NCI-H510A (cell line): ENCODE measurements at regions not wholly inside any gene's neighbourhood (a gene's known extent, or its start where the extent isn't known, plus 50 kb on each side); places are given as distances from the start of the nearest gene placed in this dataset.

Experiments
- DNase-seq: peaks from one replicate; lab custom pipeline; 2025; lab: John Stamatoyannopoulos, UW

DNA sequence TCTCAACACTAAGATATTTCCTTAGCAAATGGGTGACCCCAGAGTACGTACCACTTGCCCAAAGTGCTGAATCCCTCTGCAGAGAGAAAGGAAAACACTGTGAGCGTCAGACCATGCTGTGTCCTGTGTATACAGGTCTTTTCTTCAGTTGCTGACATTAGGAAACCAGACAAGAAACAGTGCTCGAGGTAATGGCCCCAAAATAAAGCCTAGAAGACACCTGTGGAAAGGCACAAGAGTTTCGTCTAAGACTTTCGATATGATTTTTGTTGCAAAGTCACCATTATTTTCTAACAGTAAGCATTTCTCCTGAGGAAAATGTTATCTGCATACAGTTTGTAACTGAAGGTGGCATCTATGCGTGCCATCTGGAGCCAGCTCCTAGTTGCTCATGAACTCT is 62.0 kb upstream of the SIMC1 start:
- DNase-seq, result no peak

DNA sequence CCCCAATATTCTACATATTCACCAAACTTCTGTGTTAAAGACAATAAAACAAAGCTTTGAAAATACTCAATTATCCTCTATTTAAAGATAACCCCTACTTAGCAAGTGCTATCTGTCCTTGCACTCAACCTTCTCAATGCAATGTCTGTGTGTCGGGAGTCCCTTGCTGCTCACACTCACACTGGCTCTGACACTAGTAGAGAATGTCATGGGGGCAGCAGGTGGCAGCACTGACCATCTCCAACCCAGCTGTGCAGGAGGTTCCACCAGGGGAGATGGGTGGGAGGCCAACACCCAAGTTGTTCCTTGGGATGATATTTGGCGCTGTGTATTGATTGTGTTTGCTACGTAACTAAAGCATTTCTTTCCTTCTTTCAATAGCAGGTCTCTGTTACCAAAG is 59.4 kb upstream of the SIMC1 start:
- DNase-seq, result no peak

- DNase-seq, result no peak
Measured at GRCh38 chr5:176180339-176180738, 57.9 kb upstream of the SIMC1 start.

GRCh38 chr5:176180781-176181180 is 57.4 kb upstream of the SIMC1 start:
- no peak for DNase-seq

DNA sequence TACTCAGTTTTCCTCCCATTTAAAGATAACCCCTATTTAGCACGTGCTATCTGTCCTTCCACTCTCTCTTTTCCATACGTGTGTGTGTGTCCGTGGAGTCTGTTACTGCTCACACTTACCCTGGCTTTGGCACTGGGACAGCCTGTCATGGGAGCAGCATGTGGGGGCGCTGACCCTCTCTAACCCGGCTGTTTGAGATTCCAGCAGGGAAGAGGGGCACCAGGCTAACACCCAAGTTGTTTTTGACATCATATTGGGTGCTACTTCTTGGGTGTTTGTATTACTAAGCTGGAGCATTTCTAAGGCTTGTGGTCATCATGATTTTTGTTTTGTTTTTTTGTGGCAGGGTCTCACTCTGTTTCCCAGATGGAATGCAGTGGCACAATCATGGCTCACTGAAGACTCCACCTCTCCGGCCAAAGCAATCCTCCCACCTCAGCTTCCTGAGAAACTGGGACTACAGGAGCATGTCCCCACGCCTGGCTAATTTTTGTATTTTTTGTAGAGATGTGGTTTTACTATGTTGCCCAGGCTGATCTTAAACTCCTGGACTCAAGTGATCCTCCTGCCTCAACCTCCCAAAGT is 56.9 kb upstream of the SIMC1 start:
- no peak for DNase-seq

GRCh38 chr5:176183321-176184074 is 54.7 kb upstream of the SIMC1 start:
- peak; percentile 76 for DNase-seq

DNA sequence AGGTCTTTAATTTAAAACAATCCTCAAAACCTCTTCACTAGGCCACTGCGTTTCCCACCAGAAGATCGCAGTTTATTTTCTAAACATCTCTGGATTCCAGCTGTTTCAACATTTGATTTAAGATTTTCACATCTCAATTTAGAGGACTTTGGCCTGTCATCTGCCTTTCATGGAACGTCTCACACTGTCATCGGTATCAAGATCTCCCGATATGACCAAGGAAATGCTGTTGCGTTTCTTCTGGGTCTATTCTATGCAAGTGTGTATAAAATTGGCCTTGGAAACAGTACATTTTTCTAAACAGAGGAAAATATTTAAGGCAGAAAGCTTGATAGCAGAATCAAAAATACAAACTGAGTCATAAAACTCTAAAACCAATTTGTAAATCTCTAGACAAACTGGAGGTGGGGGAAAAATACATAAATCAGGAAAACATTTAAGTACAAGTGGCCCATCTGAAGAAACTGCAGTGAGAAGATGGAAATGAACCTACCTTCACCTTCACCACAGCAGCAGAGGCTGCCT is 53.6 kb upstream of the SIMC1 start:
- DNase-seq, result no peak

DNA sequence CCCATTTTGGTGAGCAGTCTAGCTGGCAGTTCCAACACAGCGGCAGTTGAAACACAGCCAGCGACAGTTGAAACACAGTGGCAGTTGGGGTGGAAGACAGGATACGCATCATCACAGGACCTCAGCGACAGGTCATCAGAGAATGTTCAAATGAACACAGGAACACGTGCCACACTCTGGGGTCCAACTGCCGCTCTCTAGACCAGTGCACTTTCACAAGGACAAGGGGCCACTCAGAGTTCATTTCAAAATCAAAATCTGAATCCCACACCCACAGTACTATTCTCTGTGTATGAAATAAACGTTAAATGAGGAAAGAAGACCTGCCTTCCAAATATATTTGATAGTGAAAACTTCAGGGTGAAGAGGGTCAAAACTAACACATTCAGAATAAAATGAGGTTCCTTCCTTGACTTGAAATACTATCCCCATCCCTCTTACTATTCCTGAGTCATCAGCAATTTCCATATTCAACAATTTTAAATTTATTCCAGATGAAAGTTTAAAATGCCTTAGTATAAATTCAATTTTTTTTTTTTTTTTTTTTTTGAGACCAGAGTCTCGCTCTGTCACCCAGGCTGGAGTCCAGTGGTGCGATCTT is 53.0 kb upstream of the SIMC1 start:
- DNase-seq, result no peak

DNA sequence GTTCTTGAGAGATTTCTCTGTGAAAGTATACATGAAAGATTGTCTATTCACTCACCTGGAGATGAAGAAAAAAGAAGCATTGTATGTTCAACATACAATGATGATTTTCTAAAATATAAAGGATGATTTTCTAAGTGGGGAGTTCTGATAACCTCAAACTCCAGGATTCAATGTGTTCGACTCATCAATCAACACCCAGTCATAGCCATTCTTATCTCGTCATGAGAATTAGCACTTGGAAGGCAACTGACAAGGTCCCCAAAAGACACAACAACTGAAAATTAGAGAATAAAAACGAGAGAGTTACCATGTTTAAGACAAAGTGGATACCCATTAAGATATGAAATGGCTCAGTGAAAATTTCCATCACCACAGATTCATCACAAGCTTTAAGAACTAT is 52.1 kb upstream of the SIMC1 start:
- DNase-seq, result no peak

- DNase-seq, result no peak
Measured at GRCh38 chr5:176187276-176188062, 50.8 kb upstream of the SIMC1 start.

DNA sequence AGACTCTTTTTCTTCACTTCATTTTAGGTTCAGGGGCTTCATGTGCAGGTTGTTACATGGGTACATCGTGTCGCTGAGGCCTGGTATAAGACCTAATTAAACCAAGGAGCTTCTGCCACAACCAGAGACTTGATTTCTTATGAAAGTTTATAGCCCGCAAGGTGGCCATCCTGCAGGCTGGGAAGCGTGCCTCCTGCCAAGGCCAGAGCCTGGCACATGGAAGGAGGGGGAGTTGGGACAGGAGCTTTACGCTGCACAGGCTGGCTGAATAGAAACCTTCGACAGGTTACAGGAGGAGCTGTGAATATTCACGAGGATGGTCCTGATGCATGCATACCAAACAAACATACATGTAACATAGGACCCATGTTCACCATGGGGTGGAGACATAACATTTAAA is 50.1 kb upstream of the SIMC1 start:
- DNase-seq, result no peak
